Loucy (cell line): ENCODE measurements at regions not wholly inside any gene's neighbourhood (a gene's known extent, or its start where the extent isn't known, plus 50 kb on each side); places are given as distances from the start of the nearest gene placed in this dataset.

Experiments
- H2AFZ ChIP-seq: fragments of 200-600 bp; sonication (generic); 2 replicates; pipeline ENCODE4 v1.6.0; 2016; ENCODE audit warnings: antibody characterized with exemption, mild to moderate bottlenecking, low read length, moderate library complexity
- H3F3A ChIP-seq: fragments of 200-600 bp; 2 replicates; pipeline ENCODE4 v1.6.0; 2016; ENCODE audit warnings: antibody characterized with exemption, low read depth, mild to moderate bottlenecking
- H3K27me3 ChIP-seq: fragments of 200-600 bp; sonication (generic); 2 replicates; pipeline ENCODE4 v1.6.1; 2014; ENCODE audit warnings: low read length, mild to moderate bottlenecking; ENCODE audit not compliant: insufficient read depth, poor library complexity, severe bottlenecking
- H3K36me3 ChIP-seq: fragments of 200-600 bp; sonication (generic); 2 replicates; pipeline ENCODE4 v1.6.1; 2016; ENCODE audit warnings: low read length; ENCODE audit not compliant: insufficient read depth
- H3K4me1 ChIP-seq: fragments of 200-600 bp; sonication (generic); 2 replicates; pipeline ENCODE4 v1.5.1; 2014; ENCODE audit warnings: low read length, mild to moderate bottlenecking; ENCODE audit not compliant: insufficient read depth, poor library complexity, severe bottlenecking
- H3K4me2 ChIP-seq: fragments of 200-600 bp; sonication (generic); 2 replicates; pipeline ENCODE4 v1.6.0; 2014; ENCODE audit warnings: antibody characterized with exemption, low read length, low read depth, mild to moderate bottlenecking; ENCODE audit not compliant: poor library complexity, severe bottlenecking
- H3K4me3 ChIP-seq: fragments of 200-600 bp; sonication (generic); 2 replicates; pipeline ENCODE4 v1.5.1; 2014; ENCODE audit warnings: low read length, mild to moderate bottlenecking, mixed read lengths; ENCODE audit not compliant: poor library complexity, severe bottlenecking
- H3K79me2 ChIP-seq: fragments of 200-600 bp; sonication (generic); 2 replicates; pipeline ENCODE4 v1.6.1; 2014; ENCODE audit warnings: low read length; ENCODE audit not compliant: insufficient read depth
- H3K9ac ChIP-seq: fragments of 200-600 bp; sonication (generic); 2 replicates; pipeline ENCODE4 v1.6.0; 2014; ENCODE audit warnings: mild to moderate bottlenecking, low read depth, low read length, moderate library complexity; ENCODE audit not compliant: poor library complexity, severe bottlenecking
- H3K9me2 ChIP-seq: fragments of 200-600 bp; sonication (generic); replicated peaks from 2 replicates; pipeline ENCODE4 v1.6.1; 2016; ENCODE audit warnings: low read depth, low read length, mixed read lengths
- H3K9me3 ChIP-seq: fragments of 200-600 bp; sonication (generic); 2 replicates; pipeline ENCODE4 v1.6.1; 2014; ENCODE audit warnings: mild to moderate bottlenecking, antibody characterized with exemption, low read length, low read depth; ENCODE audit not compliant: insufficient read depth
- H4K20me1 ChIP-seq: fragments of 200-600 bp; sonication (generic); 2 replicates; pipeline ENCODE4 v1.6.0; 2014; ENCODE audit warnings: antibody characterized with exemption, low read length, mild to moderate bottlenecking; ENCODE audit not compliant: insufficient read depth, poor library complexity, severe bottlenecking
- CTCF ChIP-seq: fragments of 200-600 bp; sonication (generic); conservative IDR thresholded peaks from 2 replicates; pipeline ENCODE4 v1.5.1; 2014; ENCODE audit warnings: mild to moderate bottlenecking, antibody characterized with exemption, low read length
- EZH2phosphoT487 ChIP-seq: fragments of 200-600 bp; IDR thresholded peaks from 2 replicates; pipeline ENCODE4 v1.6.1; 2018; ENCODE audit warnings: antibody characterized with exemption, mild to moderate bottlenecking, moderate library complexity, borderline replicate concordance

- H3K4me1 ChIP-seq, result no peaks in the 10 kb centered on the region
- H3K4me3 ChIP-seq, result no peak overlapping the region
- H3K36me3 ChIP-seq, result no peaks in the 10 kb centered on the region
- H3F3A ChIP-seq, result no peaks in the 10 kb centered on the region
- H3K9me2 ChIP-seq, result no peaks in the 10 kb centered on the region
- no peak overlapping the region for H2AFZ ChIP-seq
- TF ChIP-seq CTCF (no peak), EZH2phosphoT487 (no peak)
- no peak overlapping the region for H3K9ac ChIP-seq
- H4K20me1 ChIP-seq, result no peaks in the 10 kb centered on the region
- H3K79me2 ChIP-seq, result no peaks in the 10 kb centered on the region
- no peaks in the 10 kb centered on the region for H3K9me3 ChIP-seq
- no peak overlapping the region for H3K4me2 ChIP-seq
- no peaks in the 10 kb centered on the region for H3K27me3 ChIP-seq
These were observed 523.6 kb upstream of the LUZP2 start for GRCh38 chr11:23973244-23973643.

- Histone ChIP-seq H4K20me1 (no peaks in the 10 kb centered on the region), H3K36me3 (no peaks in the 10 kb centered on the region), H3F3A (no peaks in the 10 kb centered on the region), H3K4me2 (no peak overlapping the region), H3K4me3 (no peak overlapping the region), H3K27me3 (no peaks in the 10 kb centered on the region), H3K9ac (no peak overlapping the region), H2AFZ (no peak overlapping the region), H3K79me2 (no peaks in the 10 kb centered on the region), H3K9me3 (no peaks in the 10 kb centered on the region), H3K4me1 (no peaks in the 10 kb centered on the region), H3K9me2 (no peaks in the 10 kb centered on the region)
- TF ChIP-seq CTCF, result no peak
These were observed 522.8 kb upstream of the LUZP2 start for GRCh38 chr11:23974051-23974450.

GRCh38 chr11:23974601-23975000, 522.3 kb upstream of the LUZP2 start:
- no peaks in the 10 kb centered on the region for H3K9me2 ChIP-seq
- H3K27me3 ChIP-seq, result no peaks in the 10 kb centered on the region
- H3K79me2 ChIP-seq, result no peaks in the 10 kb centered on the region
- H3K9ac ChIP-seq, result no peak overlapping the region
- no peak overlapping the region for H3K4me3 ChIP-seq
- H3K9me3 ChIP-seq, result no peaks in the 10 kb centered on the region
- H3K4me1 ChIP-seq, result no peaks in the 10 kb centered on the region
- H2AFZ ChIP-seq, result no peak overlapping the region
- H3K4me2 ChIP-seq, result no peak overlapping the region
- TF ChIP-seq EZH2phosphoT487, result no peak
- no peak for TF ChIP-seq CTCF
- H3F3A ChIP-seq, result no peaks in the 10 kb centered on the region
- H4K20me1 ChIP-seq, result no peaks in the 10 kb centered on the region
- H3K36me3 ChIP-seq, result no peaks in the 10 kb centered on the region
